ENCODE measurements at regions not wholly inside any gene's neighbourhood (a gene's known extent, or its start where the extent isn't known, plus 50 kb on each side); places are given as distances from the start of the nearest gene placed in this dataset.

DNA sequence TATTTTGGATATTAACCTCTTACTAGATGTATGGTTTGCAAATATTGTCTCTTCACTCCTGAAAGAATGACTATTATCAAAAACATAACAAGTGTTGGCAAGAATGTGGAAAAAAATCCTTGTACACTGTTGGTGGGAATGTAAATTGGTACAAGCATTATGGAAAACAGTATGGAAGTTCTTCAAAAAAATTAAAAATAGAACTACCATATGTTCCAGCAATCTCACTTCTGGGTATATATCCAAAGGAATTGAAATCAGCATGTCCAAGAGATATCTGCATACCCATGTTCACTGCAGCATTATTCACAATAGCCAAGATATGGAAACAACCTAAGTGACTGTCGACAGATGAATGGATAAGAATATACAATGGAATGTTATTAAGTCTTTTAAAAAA, 61.6 kb upstream of the KIT start:
- no peak for TF ChIP-seq POLR2A (IDR thresholded peaks at IDR 0.05; ENCODE audit: low read depth, low read length)
- no peak for TF ChIP-seq NR2C2 (IDR thresholded peaks at IDR 0.05; ENCODE audit: borderline replicate concordance, control insufficient read depth, insufficient read length, low read depth)
- no peak for TF ChIP-seq SPI1 (IDR thresholded peaks at IDR 0.05; ENCODE audit: borderline replicate concordance, insufficient read depth, low read depth, low read length)
- TF ChIP-seq, protein P1, sequence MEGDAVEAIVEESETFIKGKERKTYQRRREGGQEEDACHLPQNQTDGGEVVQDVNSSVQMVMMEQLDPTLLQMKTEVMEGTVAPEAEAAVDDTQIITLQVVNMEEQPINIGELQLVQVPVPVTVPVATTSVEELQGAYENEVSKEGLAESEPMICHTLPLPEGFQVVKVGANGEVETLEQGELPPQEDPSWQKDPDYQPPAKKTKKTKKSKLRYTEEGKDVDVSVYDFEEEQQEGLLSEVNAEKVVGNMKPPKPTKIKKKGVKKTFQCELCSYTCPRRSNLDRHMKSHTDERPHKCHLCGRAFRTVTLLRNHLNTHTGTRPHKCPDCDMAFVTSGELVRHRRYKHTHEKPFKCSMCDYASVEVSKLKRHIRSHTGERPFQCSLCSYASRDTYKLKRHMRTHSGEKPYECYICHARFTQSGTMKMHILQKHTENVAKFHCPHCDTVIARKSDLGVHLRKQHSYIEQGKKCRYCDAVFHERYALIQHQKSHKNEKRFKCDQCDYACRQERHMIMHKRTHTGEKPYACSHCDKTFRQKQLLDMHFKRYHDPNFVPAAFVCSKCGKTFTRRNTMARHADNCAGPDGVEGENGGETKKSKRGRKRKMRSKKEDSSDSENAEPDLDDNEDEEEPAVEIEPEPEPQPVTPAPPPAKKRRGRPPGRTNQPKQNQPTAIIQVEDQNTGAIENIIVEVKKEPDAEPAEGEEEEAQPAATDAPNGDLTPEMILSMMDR (IDR thresholded peaks at IDR 0.05 in 2 of 3, conservative IDR thresholded peaks at IDR 0.05 in 1 of 3; ENCODE audit: control insufficient read depth in 2 of 3, extremely low read depth in 1 of 3, insufficient read depth in 1 of 3, low read depth in 3 of 3, low read length in 3 of 3) = no peak
- no peak for TF ChIP-seq NR2F1 (conservative IDR thresholded peaks at IDR 0.05)
- no peak for TF ChIP-seq ZNF274 (IDR thresholded peaks at IDR 0.05; ENCODE audit: insufficient read depth, insufficient read length)
- TF ChIP-seq LARP7 (IDR thresholded peaks at IDR 0.05) = no peak
- TF ChIP-seq ZNF24 (IDR thresholded peaks at IDR 0.05) = no peak
- no peak for TF ChIP-seq ZNF217 (IDR thresholded peaks at IDR 0.05)

All from GM12878 (cell line).